GM19397 (cell line): ENCODE measurements at regions not wholly inside any gene's neighbourhood (a gene's known extent, or its start where the extent isn't known, plus 50 kb on each side); places are given as distances from the start of the nearest gene placed in this dataset.
"Not testable (repeated sequence)": the region's sequence is repeated elsewhere in the genome, so short reads cannot be mapped to it uniquely, and the experiment has no call there.

Experiments
- ATAC-seq: cut with Tn5 transposase; IDR thresholded peaks from one replicate; pipeline ENCODE4 v1.9.1; 2021; ENCODE audit warnings: mild to moderate bottlenecking, moderate library complexity; ENCODE audit not compliant: unreplicated experiment

DNA sequence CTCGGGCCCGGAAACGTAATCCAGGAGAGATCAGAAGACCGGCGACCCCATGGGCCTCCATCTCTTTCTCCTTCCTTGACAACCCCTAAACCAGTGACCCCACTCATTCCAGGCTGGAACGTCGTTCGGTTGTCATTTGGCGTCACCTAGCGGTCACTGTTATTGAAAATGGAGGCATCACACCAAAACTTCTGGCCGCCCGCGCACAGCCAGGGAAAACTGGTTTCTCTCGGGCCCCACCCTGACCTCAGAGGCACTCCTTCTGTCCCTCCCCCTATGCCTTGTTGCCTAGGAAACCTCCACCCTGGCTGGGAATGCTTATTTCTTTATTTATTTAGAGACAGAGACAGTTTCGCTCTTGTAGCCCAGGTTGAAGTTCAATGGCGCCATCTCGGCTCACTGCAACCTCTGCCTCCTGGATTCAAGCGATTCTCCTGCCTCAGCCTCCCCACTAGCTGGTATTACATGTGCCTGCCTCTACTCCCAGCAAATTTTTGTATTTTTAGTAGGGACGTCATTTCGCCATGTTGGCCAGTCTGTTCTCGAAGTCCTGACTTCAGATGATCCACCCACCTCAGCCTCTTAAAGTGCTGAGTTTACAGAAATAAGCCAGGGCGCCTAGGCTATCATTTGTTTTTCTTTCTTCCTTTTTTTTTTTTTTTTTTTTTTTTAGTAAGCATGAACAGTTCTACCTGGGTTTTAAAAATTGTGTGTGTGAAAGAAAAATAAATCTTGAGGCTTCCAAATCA lies 2144.1 kb upstream of the TPTE start:
- ATAC-seq, result peak; percentile 67

DNA sequence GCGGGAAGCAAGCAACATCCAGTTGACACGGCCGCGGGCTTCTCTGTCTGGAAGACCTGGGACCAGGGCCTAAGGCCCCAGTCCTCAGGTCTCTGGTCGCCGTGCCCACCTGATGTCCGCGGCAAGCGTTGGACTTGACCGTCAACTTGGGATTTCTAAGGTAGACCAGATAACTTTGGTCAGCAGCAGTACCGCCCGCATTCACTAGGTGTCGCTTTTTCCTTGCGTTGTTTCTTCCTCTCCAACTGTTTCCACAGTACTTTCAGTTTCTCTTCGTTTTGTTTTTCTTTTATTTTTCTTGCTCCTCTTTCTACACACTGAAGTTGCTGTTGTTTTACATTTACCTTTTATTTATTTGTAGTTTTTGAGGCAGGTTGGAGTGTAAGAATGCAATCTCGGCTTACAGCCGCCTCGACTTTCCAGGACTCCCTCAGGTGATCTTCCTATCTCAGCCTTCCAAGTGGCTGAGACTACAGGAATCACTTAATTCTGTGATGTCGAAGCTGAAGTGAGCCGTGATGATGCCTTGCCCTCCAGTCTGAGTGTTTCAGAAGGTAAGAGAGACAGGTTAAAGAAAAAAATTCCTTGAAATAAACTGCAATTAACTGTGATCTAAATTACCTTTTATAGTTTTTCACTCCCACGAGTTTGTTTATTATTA lies 2140.8 kb upstream of the TPTE start:
- ATAC-seq, result peak; percentile 53

- not testable (repeated sequence) for ATAC-seq
Measured at GRCh38 chr21:8388169-8388939, 2133.0 kb upstream of the TPTE start.

DNA sequence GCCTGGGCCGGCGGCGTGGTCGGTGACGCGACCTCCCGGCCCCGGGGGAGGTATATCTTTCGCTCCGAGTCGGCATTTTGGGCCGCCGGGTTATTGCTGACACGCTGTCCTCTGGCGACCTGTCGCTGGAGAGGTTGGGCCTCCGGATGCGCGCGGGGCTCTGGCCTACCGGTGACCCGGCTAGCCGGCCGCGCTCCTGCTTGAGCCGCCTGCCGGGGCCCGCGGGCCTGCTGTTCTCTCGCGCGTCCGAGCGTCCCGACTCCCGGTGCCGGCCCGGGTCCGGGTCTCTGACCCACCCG lies 2132.5 kb upstream of the TPTE start:
- ATAC-seq, result not testable (repeated sequence)

- ATAC-seq, result not testable (repeated sequence)
Measured at GRCh38 chr21:8390550-8391171, 2130.7 kb upstream of the TPTE start.

DNA sequence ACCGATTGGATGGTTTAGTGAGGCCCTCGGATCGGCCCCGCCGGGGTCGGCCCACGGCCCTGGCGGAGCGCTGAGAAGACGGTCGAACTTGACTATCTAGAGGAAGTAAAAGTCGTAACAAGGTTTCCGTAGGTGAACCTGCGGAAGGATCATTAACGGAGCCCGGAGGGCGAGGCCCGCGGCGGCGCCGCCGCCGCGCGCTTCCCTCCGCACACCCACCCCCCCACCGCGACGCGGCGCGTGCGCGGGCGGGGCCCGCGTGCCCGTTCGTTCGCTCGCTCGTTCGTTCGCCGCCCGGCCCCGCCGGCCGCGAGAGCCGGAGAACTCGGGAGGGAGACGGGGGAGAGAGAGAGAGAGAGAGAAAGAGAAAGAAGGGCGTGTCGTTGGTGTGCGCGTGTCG lies 2127.0 kb upstream of the TPTE start:
- ATAC-seq, result not testable (repeated sequence)

DNA sequence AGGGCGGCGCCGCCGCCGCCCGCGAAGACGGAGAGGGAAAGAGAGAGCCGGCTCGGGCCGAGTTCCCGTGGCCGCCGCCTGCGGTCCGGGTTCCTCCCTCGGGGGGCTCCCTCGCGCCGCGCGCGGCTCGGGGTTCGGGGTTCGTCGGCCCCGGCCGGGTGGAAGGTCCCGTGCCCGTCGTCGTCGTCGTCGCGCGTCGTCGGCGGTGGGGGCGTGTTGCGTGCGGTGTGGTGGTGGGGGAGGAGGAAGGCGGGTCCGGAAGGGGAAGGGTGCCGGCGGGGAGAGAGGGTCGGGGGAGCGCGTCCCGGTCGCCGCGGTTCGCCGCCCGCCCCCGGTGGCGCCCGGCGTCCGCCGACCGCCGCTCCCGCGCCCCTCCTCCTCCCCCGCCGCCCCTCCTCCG lies 2125.4 kb upstream of the TPTE start:
- ATAC-seq, result not testable (repeated sequence)

GRCh38 chr21:8398870-8399437 lies 2122.4 kb upstream of the TPTE start:
- ATAC-seq, result not testable (repeated sequence)

- not testable (repeated sequence) for ATAC-seq
Measured at GRCh38 chr21:8399866-8400265, 2121.5 kb upstream of the TPTE start.

- not testable (repeated sequence) for ATAC-seq
Measured at GRCh38 chr21:8401799-8402198, 2119.6 kb upstream of the TPTE start.

GRCh38 chr21:8406331-8406730 lies 2115.1 kb upstream of the TPTE start:
- not testable (repeated sequence) for ATAC-seq

DNA sequence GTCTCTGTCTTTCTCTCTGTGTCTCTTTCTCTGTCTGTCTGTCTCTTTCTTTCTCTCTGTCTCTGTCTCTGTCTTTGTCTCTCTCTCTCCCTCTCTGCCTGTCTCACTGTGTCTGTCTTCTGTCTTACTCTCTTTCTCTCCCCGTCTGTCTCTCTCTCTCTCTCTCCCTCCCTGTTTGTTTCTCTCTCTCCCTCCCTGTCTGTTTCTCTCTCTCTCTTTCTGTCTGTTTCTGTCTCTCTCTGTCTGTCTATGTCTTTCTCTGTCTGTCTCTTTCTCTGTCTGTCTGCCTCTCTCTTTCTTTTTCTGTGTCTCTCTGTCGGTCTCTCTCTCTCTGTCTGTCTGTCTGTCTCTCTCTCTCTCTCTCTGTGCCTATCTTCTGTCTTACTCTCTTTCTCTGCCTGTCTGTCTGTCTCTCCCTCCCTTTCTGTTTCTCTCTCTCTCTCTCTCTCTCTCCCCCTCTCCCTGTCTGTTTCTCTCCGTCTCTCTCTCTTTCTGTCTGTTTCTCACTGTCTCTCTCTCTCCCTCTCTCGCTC lies 2110.2 kb upstream of the TPTE start:
- not testable (repeated sequence) for ATAC-seq

DNA sequence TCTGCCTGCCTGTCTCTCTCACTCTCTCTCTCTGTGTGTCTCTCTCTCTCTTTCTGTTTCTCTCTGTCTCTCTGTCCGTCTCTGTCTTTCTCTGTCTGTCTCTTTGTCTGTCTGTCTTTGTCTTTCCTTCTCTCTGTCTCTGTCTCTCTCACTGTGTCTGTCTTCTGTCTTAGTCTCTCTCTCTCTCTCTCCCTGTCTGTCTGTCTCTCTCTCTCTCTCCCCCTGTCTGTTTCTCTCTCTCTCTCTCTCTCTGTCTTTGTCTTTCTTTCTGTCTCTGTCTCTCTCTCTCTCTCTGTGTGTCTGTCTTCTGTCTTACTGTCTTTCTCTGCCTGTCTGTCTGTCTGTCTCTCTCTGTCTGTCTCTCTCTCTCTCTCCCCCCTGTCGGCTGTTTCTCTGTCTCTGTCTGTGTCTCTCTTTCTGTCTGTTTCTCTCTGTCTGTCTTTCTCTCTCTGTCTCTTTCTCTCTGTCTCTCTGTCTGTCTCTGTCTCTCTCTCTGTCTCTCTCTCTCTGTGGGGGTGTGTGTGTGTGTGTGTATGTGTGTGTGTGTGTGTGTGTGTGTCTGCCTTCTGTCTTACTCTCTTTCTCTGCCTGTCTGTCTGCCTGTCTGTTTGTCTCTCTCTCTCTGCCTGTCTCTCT lies 2101.3 kb upstream of the TPTE start:
- peak; percentile 81 for ATAC-seq

DNA sequence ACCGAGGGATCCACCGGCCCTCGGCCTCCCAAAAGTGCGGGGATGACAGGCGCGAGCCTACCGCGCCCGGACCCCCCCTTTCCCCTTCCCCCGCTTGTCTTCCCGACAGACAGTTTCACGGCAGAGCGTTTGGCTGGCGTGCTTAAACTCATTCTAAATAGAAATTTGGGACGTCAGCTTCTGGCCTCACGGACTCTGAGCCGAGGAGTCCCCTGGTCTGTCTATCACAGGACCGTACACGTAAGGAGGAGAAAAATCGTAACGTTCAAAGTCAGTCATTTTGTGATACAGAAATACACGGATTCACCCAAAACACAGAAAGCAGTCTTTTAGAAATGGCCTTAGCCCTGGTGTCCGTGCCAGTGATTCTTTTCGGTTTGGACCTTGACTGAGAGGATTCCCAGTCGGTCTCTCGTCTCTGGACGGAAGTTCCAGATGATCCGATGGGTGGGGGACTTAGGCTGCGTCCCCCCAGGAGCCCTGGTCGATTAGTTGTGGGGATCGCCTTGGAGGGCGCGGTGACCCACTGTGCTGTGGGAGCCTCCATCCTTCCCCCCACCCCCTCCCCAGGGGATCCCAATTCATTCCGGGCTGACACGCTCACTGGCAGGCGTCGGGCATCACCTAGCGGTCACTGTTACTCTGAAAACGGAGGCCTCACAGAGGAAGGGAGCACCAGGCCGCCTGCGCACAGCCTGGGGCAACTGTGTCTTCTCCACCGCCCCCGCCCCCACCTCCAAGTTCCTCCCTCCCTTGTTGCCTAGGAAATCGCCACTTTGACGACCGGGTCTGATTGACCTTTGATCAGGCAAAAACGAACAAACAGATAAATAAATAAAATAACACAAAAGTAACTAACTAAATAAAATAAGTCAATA lies 2093.4 kb upstream of the TPTE start:
- peak; percentile 40 for ATAC-seq

DNA sequence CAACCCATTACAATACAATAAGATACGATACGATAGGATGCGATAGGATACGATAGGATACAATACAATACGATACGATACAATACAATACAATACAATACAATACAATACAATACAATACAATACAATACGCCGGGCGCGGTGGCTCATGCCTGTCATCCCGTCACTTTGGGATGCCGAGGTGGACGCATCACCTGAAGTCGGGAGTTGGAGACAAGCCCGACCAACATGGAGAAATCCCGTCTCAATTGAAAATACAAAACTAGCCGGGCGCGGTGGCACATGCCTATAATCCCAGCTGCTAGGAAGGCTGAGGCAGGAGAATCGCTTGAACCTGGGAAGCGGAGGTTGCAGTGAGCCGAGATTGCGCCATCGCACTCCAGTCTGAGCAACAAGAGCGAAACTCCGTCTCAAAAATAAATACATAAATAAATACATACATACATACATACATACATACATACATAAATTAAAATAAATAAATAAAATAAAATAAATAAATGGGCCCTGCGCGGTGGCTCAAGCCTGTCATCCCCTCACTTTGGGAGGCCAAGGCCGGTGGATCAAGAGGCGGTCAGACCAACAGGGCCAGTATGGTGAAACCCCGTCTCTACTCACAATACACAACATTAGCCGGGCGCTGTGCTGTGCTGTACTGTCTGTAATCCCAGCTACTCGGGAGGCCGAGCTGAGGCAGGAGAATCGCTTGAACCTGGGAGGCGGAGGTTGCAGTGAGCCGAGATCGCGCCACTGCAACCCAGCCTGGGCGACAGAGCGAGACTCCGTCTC lies 2092.5 kb upstream of the TPTE start:
- peak; percentile 63 for ATAC-seq

- ATAC-seq, result not testable (repeated sequence)
Measured at GRCh38 chr21:8434710-8435109, 2086.7 kb upstream of the TPTE start.

DNA sequence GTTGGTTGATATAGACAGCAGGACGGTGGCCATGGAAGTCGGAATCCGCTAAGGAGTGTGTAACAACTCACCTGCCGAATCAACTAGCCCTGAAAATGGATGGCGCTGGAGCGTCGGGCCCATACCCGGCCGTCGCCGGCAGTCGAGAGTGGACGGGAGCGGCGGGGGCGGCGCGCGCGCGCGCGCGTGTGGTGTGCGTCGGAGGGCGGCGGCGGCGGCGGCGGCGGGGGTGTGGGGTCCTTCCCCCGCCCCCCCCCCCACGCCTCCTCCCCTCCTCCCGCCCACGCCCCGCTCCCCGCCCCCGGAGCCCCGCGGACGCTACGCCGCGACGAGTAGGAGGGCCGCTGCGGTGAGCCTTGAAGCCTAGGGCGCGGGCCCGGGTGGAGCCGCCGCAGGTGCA lies 2078.3 kb upstream of the TPTE start:
- not testable (repeated sequence) for ATAC-seq

DNA sequence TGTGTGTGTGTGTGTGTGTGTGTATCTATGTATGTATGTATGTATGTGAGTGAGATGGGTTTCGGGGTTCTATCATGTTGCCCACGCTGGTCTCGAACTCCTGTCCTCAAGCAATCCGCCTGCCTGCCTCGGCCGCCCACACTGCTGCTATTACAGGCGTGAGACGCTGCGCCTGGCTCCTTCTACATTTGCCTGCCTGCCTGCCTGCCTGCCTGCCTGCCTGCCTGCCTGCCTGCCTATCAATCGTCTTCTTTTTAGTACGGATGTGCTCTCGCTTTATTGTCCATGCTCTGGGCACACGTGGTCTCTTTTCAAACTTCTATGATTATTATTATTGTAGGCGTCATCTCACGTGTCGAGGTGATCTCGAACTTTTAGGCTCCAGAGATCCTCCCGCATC lies 2071.6 kb upstream of the TPTE start:
- not testable (repeated sequence) for ATAC-seq
